ENCODE measurements at regions not wholly inside any gene's neighbourhood (a gene's known extent, or its start where the extent isn't known, plus 50 kb on each side); places are given as distances from the start of the nearest gene placed in this dataset.

DNA sequence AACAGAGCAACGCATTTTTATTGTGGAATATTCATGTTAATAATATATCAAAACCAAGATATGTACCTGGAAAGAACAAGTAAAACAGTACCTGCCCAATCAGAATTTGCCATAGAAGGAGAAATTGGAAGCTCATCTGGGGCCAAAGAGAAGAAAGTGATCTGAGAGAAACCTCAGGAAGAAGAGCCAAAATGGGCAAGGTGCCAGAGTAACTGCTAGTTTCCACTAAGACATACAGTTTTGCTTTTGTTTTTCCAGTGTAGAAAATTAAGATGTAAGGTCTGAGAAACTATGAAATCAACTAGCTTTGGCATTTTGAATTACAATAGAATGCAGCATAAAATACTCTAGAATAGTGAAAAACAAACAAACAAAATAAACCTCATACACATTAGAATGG lies 2201.2 kb downstream of the ARAP2 start:
- ChIA-PET CTCF (no interaction called here), POLR2A (no interaction called here)
- ATAC-seq, result no peak
- DNase-seq, result no peak
- H3K36me3 Mint-ChIP-seq (ENCODE audit: low read depth), result no peaks in the 10 kb centered on the region
- H3K4me1 Mint-ChIP-seq, result no peaks in the 10 kb centered on the region
- no peaks in the 10 kb centered on the region for H3K27me3 Mint-ChIP-seq
- no peak overlapping the region for H3K27ac Mint-ChIP-seq
- intact Hi-C loops (cut with DNase I, micrococcal nuclease), result no loop called here
- H3K9me3 Mint-ChIP-seq (ENCODE audit: low read depth), result peaks cover 7% of the 10 kb centered on the region
- no peak overlapping the region for H3K4me3 Mint-ChIP-seq

DNA sequence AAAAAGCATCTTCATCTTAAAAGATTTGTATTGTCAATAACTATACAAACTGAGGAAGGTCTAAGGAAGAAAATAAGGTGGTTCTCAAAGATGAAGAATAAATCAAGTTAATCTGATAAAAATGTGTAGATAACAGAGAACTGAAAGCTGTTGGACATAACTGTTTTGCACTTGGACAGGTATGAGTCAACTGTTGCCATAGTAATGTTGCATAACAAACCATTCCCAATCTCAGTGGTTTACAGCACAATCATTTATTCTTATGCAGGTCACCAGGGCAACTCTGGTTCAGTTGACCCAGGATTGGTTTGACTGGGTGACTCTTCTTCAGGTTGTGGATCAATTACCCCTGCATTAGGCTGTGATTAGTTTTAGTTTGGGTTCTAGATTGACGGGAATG lies 2197.7 kb downstream of the ARAP2 start:
- Mint-ChIP-seq H3K27ac (no peak overlapping the region), H3K27me3 (no peaks in the 10 kb centered on the region), H3K4me1 (no peaks in the 10 kb centered on the region), H3K36me3 (ENCODE audit: low read depth) (no peaks in the 10 kb centered on the region), H3K4me3 (no peak overlapping the region), H3K9me3 (ENCODE audit: low read depth) (peaks cover 10% of the 10 kb centered on the region)
- CTCF ChIA-PET, result no interaction called here
- intact Hi-C loops (cut with DNase I, micrococcal nuclease), result no loop called here
- no peak for ATAC-seq
- no peak for DNase-seq
- POLR2A ChIA-PET, result no interaction called here

DNA sequence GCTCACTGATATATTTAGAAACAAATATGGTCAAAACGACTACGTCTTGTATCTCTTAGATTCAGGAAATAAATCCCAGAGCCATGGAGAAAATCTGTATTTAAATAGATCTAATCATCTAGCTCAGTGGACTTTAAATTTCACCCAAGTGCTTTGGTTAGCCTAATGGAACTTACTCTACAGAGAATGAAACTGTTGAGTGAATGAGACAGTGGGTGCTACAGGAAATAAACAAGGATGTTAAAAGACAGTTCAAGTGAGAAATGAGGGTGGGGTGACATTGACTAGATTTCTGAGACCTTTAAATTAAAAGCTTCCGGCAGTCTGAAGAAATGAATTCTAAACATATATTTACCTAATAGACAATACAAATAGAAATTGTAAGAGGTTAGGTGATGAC lies 2197.0 kb downstream of the ARAP2 start:
- ChIA-PET CTCF (no interaction called here), POLR2A (no interaction called here)
- H3K27me3 Mint-ChIP-seq, result no peaks in the 10 kb centered on the region
- H3K27ac Mint-ChIP-seq, result no peak overlapping the region
- DNase-seq, result no peak
- no peaks in the 10 kb centered on the region for H3K4me1 Mint-ChIP-seq
- H3K9me3 Mint-ChIP-seq (ENCODE audit: low read depth), result peaks cover 10% of the 10 kb centered on the region
- H3K4me3 Mint-ChIP-seq, result no peak overlapping the region
- H3K36me3 Mint-ChIP-seq (ENCODE audit: low read depth), result no peaks in the 10 kb centered on the region
- ATAC-seq, result no peak
- intact Hi-C loops (cut with DNase I, micrococcal nuclease), result no loop called here

DNA sequence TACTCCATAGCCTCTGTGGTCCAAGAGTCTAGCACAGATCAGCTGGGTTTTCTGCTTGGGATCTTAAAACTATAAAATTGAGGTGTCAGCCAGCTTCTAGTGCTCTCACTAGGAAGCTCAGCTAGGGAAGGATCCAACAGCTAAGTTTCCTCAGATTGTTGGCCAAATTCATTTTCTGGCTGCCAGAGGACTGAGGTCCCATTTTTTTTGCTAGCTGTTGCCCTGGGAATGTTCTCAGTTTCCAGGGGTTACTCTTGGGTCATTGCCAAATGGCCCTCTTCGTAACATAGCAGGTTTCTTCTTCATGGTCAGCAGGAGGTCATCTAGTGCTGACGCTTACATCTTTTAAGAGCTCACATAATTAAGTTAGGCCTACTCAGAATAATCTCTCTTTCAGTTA lies 2178.2 kb downstream of the ARAP2 start:
- no peaks in the 10 kb centered on the region for H3K9me3 Mint-ChIP-seq (ENCODE audit: low read depth)
- DNase-seq, result no peak
- H3K36me3 Mint-ChIP-seq (ENCODE audit: low read depth), result no peaks in the 10 kb centered on the region
- H3K4me3 Mint-ChIP-seq, result no peak overlapping the region
- ChIA-PET CTCF (no interaction called here), POLR2A (no interaction called here)
- ATAC-seq, result no peak
- H3K27me3 Mint-ChIP-seq, result no peaks in the 10 kb centered on the region
- no peak overlapping the region for H3K27ac Mint-ChIP-seq
- intact Hi-C loops (cut with DNase I, micrococcal nuclease), result no loop called here
- no peaks in the 10 kb centered on the region for H3K4me1 Mint-ChIP-seq

DNA sequence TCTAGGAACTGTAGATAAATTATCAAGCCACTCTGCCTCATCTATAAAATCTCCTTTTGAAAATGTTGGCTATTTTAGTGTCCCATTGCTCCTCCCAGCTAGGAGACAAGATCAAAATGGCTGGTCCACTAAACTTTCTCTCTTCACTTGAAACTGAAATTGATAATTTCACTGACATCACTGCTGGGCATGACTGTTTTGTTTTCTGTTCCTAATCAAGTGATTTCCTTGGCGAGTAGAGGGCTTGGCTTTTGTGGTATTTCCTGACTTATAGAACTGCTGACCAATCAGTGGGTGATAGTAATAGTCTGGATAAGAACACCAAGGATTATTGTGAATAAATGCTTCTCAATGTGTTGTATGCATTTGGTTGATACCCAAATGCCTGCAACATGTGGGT lies 2152.9 kb downstream of the ARAP2 start:
- ChIA-PET POLR2A (no interaction called here), CTCF (no interaction called here)
- no peak for DNase-seq
- Mint-ChIP-seq H3K36me3 (ENCODE audit: low read depth) (no peaks in the 10 kb centered on the region), H3K4me3 (no peak overlapping the region), H3K27me3 (no peaks in the 10 kb centered on the region), H3K4me1 (no peaks in the 10 kb centered on the region), H3K27ac (no peak overlapping the region), H3K9me3 (ENCODE audit: low read depth) (peaks cover 3% of the 10 kb centered on the region)
- intact Hi-C loops (cut with DNase I, micrococcal nuclease), result no loop called here
- ATAC-seq, result no peak

DNA sequence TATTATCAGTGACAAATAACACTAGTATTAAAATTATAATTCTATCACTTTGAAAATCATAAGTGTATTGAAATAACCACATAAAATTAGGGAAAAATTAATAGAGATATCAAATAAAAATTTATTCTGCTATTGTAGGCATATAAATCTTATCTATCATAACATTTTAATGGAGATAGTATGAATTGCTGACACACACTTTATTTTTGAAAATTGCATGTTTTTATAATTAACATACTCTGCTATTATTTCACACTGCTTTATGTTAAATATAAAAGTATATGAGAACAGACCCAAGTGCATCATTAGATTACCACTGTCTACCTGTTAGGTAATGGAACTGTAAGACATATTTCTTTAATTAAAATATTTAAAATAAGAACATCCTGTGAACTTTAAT lies 2150.2 kb downstream of the ARAP2 start:
- ChIA-PET CTCF (no interaction called here), POLR2A (no interaction called here)
- DNase-seq (no peak), ATAC-seq (no peak)
- H3K27ac Mint-ChIP-seq, result no peak overlapping the region
- no peaks in the 10 kb centered on the region for H3K27me3 Mint-ChIP-seq
- intact Hi-C loops (cut with DNase I, micrococcal nuclease), result no loop called here
- no peaks in the 10 kb centered on the region for H3K9me3 Mint-ChIP-seq (ENCODE audit: low read depth)
- no peaks in the 10 kb centered on the region for H3K4me1 Mint-ChIP-seq
- H3K36me3 Mint-ChIP-seq (ENCODE audit: low read depth), result no peaks in the 10 kb centered on the region
- H3K4me3 Mint-ChIP-seq, result no peak overlapping the region

DNA sequence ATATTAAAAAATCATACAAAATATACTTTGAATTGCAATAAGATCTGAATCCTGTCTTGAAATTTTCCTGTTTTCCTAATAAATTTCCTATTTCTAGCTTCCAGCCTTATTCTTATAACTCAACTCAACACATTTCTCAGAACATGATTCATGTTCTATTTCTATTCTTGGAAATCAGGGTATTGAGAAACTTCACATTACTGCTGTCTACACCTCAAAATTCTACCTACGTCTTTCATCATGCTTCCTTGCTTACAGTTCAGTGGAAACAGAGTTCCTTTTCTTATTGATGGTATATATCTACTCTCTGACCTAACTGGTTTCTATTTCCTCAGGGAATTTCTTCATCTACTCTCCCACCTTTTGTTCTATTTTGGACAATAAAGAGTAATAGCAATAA lies 2139.0 kb downstream of the ARAP2 start:
- ATAC-seq (no peak), DNase-seq (no peak)
- no peak overlapping the region for H3K4me3 Mint-ChIP-seq
- no peaks in the 10 kb centered on the region for H3K27me3 Mint-ChIP-seq
- CTCF ChIA-PET, result no interaction called here
- no peaks in the 10 kb centered on the region for H3K4me1 Mint-ChIP-seq
- peaks cover 1% of the 10 kb centered on the region for H3K9me3 Mint-ChIP-seq (ENCODE audit: low read depth)
- no peak overlapping the region for H3K27ac Mint-ChIP-seq
- intact Hi-C loops (cut with DNase I, micrococcal nuclease), result no loop called here
- H3K36me3 Mint-ChIP-seq (ENCODE audit: low read depth), result no peaks in the 10 kb centered on the region
- POLR2A ChIA-PET, result no interaction called here

DNA sequence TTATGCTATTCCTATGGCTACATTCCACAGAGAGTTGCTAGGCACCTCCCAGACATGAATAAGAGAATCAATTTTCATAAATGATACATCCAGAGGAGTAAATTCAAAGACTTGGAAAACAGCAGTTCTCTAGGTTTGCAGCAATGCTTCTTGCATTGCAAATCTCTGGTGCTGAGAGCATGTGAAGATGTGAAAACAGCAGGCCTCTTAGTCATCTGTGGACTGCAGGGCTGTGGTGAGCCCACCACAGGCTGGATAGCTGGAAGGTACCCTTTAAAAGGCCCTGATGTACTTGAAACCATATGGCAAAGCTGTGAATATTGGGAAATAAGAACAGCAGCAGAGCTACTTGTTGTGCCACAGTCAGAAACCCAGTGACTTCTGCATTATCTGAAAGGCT lies 2135.9 kb downstream of the ARAP2 start:
- no peaks in the 10 kb centered on the region for H3K36me3 Mint-ChIP-seq (ENCODE audit: low read depth)
- DNase-seq (no peak), ATAC-seq (no peak)
- H3K27ac Mint-ChIP-seq, result no peak overlapping the region
- H3K27me3 Mint-ChIP-seq, result no peaks in the 10 kb centered on the region
- no peak overlapping the region for H3K4me3 Mint-ChIP-seq
- peaks cover 1% of the 10 kb centered on the region for H3K9me3 Mint-ChIP-seq (ENCODE audit: low read depth)
- intact Hi-C loops (cut with DNase I, micrococcal nuclease), result no loop called here
- H3K4me1 Mint-ChIP-seq, result no peaks in the 10 kb centered on the region
- POLR2A ChIA-PET, result no interaction called here
- CTCF ChIA-PET, result no interaction called here

DNA sequence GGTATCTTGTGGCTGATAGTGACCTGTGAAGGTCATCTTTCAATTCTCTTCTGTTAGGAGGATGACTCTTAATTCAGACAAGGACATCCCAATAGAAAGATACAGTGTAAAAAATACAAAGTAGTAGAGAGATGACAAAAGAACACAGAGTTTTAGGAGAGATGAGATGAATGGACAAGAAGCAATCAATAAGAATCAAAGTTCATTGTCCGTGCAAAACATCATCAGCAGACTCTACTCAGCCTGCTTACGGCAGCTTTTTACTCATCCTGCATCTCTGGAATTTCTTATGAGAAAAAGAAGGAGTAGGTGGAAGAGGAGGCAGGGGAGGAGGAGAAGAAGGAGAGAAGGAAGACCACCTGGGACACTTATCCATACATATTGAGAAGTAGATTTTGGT lies 2131.7 kb downstream of the ARAP2 start:
- Mint-ChIP-seq H3K27me3 (no peaks in the 10 kb centered on the region), H3K4me3 (no peak overlapping the region), H3K36me3 (ENCODE audit: low read depth) (no peaks in the 10 kb centered on the region), H3K4me1 (no peaks in the 10 kb centered on the region), H3K9me3 (ENCODE audit: low read depth) (no peaks in the 10 kb centered on the region), H3K27ac (no peak overlapping the region)
- CTCF ChIA-PET, result no interaction called here
- DNase-seq (no peak), ATAC-seq (no peak)
- POLR2A ChIA-PET, result no interaction called here
- intact Hi-C loops (cut with DNase I, micrococcal nuclease), result no loop called here

DNA sequence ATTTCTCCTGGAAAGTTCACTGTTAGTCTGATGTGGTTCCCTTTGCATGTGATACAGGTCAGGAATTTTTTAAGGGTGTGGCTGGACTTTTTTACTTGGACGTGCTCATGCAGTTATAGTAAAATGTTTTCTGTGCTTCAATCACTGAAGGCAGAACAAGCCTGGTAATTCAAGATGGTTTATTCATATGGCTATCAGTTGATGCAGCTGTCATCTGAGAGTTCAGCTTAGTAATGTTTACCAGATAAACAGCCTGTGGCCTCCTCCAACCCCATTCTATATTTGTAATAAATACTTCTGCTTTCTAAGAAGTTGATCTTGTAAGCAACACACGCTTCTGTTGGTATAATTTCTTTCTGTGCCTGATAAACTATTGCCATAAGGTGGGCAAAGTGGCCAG lies 2105.9 kb downstream of the ARAP2 start:
- H3K9me3 Mint-ChIP-seq (ENCODE audit: low read depth), result peaks cover 8% of the 10 kb centered on the region
- intact Hi-C loops (cut with DNase I, micrococcal nuclease), result no loop called here
- DNase-seq (no peak), ATAC-seq (no peak)
- no peak overlapping the region for H3K27ac Mint-ChIP-seq
- H3K4me3 Mint-ChIP-seq, result no peak overlapping the region
- ChIA-PET CTCF (interaction anchor here (0.7 kb wide), 1 partner anchor 672 kb away, joined by 3 read pairs; no protein-coding TSS in a partner anchor), POLR2A (no interaction called here)
- H3K4me1 Mint-ChIP-seq, result no peaks in the 10 kb centered on the region
- H3K36me3 Mint-ChIP-seq (ENCODE audit: low read depth), result no peaks in the 10 kb centered on the region
- H3K27me3 Mint-ChIP-seq, result no peaks in the 10 kb centered on the region

DNA sequence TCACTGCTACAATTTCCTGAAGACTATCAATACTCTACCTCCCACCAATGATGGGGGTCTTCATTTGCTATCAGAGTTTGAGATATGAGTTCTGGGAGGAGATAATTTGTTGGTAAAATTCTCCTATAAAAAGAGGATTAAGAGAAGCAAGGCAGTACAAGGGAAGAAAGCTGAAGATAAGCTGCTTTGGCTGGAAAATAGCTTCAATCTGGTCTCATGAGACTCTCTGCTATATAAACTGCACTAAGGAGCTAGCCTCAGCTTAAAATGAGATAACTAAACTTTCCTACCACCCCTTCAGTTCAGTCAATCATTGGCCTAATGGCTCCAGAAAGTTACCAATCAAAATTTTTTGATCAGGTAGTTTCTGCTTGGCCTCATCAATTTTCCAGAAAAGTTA lies 2105.0 kb downstream of the ARAP2 start:
- ChIA-PET POLR2A (interaction anchor here (0.6 kb wide), 1 partner anchor 998 kb away, joined by 6 read pairs; no protein-coding TSS in a partner anchor), CTCF (interaction anchor here (0.5 kb wide), 1 partner anchor 126 kb away, joined by 3 read pairs; no protein-coding TSS in a partner anchor)
- H3K27me3 Mint-ChIP-seq, result no peaks in the 10 kb centered on the region
- peaks cover 7% of the 10 kb centered on the region for H3K9me3 Mint-ChIP-seq (ENCODE audit: low read depth)
- no peak for ATAC-seq
- no peaks in the 10 kb centered on the region for H3K4me1 Mint-ChIP-seq
- H3K36me3 Mint-ChIP-seq (ENCODE audit: low read depth), result no peaks in the 10 kb centered on the region
- no peak for DNase-seq
- no peak overlapping the region for H3K27ac Mint-ChIP-seq
- no peak overlapping the region for H3K4me3 Mint-ChIP-seq
- intact Hi-C loops (cut with DNase I, micrococcal nuclease), result no loop called here

DNA sequence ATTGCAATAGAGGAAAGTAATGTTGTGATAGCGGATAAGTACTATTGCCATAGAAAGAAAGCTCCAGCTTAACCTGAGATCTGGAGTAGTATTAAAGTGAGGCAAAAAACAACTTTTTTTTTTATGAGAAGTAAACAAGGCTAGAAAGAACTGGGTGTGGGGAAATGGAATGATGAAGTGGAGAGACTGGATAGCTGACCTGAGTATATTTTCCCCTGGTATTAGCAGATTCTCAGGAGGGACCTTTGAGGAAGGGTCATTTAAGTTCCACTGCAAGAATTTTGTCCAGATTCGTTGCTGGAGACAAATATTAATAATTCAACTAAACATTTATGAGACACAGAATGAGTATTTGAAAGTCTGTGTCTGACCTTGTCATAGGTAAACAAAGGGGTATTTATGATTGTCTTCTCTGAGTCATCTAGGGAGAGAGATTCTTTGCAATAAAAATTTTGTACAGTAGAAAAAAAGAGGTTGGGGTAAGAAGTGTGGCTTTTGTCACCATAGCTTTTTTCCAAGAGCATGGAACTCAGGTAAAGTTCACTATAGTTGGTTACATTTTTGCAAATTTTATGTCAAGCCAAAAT lies 2095.9 kb downstream of the ARAP2 start:
- Mint-ChIP-seq H3K27ac (no peak overlapping the region), H3K9me3 (ENCODE audit: low read depth) (peaks cover 7% of the 10 kb centered on the region)
- DNase-seq, result no peak

DNA sequence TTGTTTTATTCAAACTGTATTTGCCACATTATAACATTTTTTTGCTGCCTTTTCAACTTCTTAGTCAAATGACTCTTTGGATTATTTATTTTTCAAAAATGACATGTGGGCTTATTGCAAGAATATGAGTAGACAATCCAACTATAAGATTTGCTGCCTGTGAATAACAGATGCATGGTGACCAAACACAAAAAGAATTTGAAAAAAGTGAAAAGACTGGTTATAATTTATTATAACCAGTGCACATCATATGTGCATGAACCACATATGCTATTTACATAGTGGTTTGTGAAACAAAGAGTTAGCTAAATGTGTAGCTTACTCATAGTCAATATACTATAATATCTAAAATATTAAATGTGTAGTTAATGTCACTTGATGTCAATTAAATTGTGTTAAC lies 2086.8 kb downstream of the ARAP2 start:
- no peaks in the 10 kb centered on the region for H3K27me3 Mint-ChIP-seq
- no peak overlapping the region for H3K27ac Mint-ChIP-seq
- no peak overlapping the region for H3K4me3 Mint-ChIP-seq
- ChIA-PET CTCF (no interaction called here), POLR2A (no interaction called here)
- no peak for DNase-seq
- intact Hi-C loops (cut with DNase I, micrococcal nuclease), result no loop called here
- H3K36me3 Mint-ChIP-seq (ENCODE audit: low read depth), result no peaks in the 10 kb centered on the region
- ATAC-seq, result no peak
- no peaks in the 10 kb centered on the region for H3K4me1 Mint-ChIP-seq
- H3K9me3 Mint-ChIP-seq (ENCODE audit: low read depth), result peaks cover 13% of the 10 kb centered on the region

More for the DNA sequence above, 2095.9 kb downstream of the ARAP2 start:
- ChIA-PET CTCF (no interaction called here), POLR2A (no interaction called here)
- H3K36me3 Mint-ChIP-seq (ENCODE audit: low read depth), result no peaks in the 10 kb centered on the region
- no peak for ATAC-seq
- H3K27me3 Mint-ChIP-seq, result no peaks in the 10 kb centered on the region
- no peak overlapping the region for H3K4me3 Mint-ChIP-seq
- no peaks in the 10 kb centered on the region for H3K4me1 Mint-ChIP-seq
- intact Hi-C loops (cut with DNase I, micrococcal nuclease), result no loop called here
